CD4-positive, alpha-beta T cell (primary cell): ENCODE measurements at regions not wholly inside any gene's neighbourhood (a gene's known extent, or its start where the extent isn't known, plus 50 kb on each side); places are given as distances from the start of the nearest gene placed in this dataset.

Experiments
- ATAC-seq: fragments of 200-7000 bp; cut with Tn5 transposase; one replicate; pipeline ENCODE4 v1.10.0; 2022; ENCODE audit warnings: mild to moderate bottlenecking; ENCODE audit not compliant: poor library complexity
- CTCF ChIA-PET: fragments of 350-600 bp; sonication (Branson Sonifier 250); formaldehyde crosslinking; loops from one replicate; lab custom pipeline; 2021; ENCODE audit warnings: antibody characterized with exemption, inconsistent platforms; lab: Charles Lee
- POLR2A ChIA-PET: fragments of 350-600 bp; sonication (Branson Sonifier 250); formaldehyde crosslinking; loops from one replicate; lab custom pipeline; 2021; ENCODE audit warnings: antibody characterized with exemption, inconsistent platforms; lab: Charles Lee
- DNase-seq, 14 experiments: peaks; one replicate each; pipeline ENCODE4 v3.0.0-alpha.2; 2013 to 2020; ENCODE audit warnings: mixed read lengths in 2 of 14
- H3K27ac ChIP-seq, 2 donors: one replicate each; pipeline versions ENCODE4 v1.5.1 to v1.7.0; 2013; ENCODE audit warnings: low read length in 2 of 2, low read depth in 1 of 2, mild to moderate bottlenecking in 1 of 2
- H3K27me3 ChIP-seq, 2 experiments: 1 replicate in 1 of 2; 2 replicates in 1 of 2; pipeline versions ENCODE4 v1.6.1 to v1.7.0; 2013; ENCODE audit warnings: low read length in 2 of 2, control low read depth in 1 of 2, mild to moderate bottlenecking in 1 of 2, moderate library complexity in 1 of 2; ENCODE audit not compliant: insufficient read depth in 2 of 2, control insufficient read depth in 1 of 2
- H3K36me3 ChIP-seq: one replicate; pipeline ENCODE4 v1.6.1; 2013; ENCODE audit warnings: low read length, control low read depth; ENCODE audit not compliant: insufficient read depth
- H3K4me1 ChIP-seq: one replicate; pipeline ENCODE4 v1.6.1; 2013; ENCODE audit warnings: low read length, control low read depth; ENCODE audit not compliant: insufficient read depth
- H3K4me3 ChIP-seq: one replicate; pipeline ENCODE4 v1.5.1; 2013; ENCODE audit warnings: mild to moderate bottlenecking, low read length, moderate library complexity
- H3K9me3 ChIP-seq, 2 experiments: 1 replicate in 1 of 2; 2 replicates in 1 of 2; pipeline versions ENCODE4 v1.6.1 to v1.7.0; 2013; ENCODE audit warnings: low read length in 2 of 2, mild to moderate bottlenecking in 2 of 2, control low read depth in 1 of 2, moderate library complexity in 1 of 2; ENCODE audit not compliant: control insufficient read depth in 1 of 2, insufficient read depth in 1 of 2
- H3K27ac Mint-ChIP-seq: one replicate; pipeline ENCODE4 v1.8.0; 2020; ENCODE audit warnings: mixed read lengths
- H3K27me3 Mint-ChIP-seq: one replicate; pipeline ENCODE4 v1.8.0; 2021; ENCODE audit warnings: mixed read lengths
- H3K36me3 Mint-ChIP-seq: one replicate; pipeline ENCODE4 v1.8.0; 2021; ENCODE audit warnings: low read depth, mixed read lengths
- H3K4me1 Mint-ChIP-seq: one replicate; pipeline ENCODE4 v1.8.0; 2021; ENCODE audit warnings: low read depth, mixed read lengths
- H3K4me3 Mint-ChIP-seq: one replicate; pipeline ENCODE4 v1.8.0; 2020; ENCODE audit warnings: mild to moderate bottlenecking, mixed read lengths
- H3K9me3 Mint-ChIP-seq: one replicate; pipeline ENCODE4 v1.8.0; 2020; ENCODE audit warnings: mixed read lengths
- intact Hi-C, 2 experiments: fragments of 100-400 bp; cut with DNase I in 1 of 2; cut with micrococcal nuclease in 1 of 2; formaldehyde crosslinking; loops; one replicate each; pipeline versions ENCODE4 v1.15.1 to v1.9.0; 2023 to 2025; cut with DNase I, micrococcal nuclease
- TF ChIP-seq, protein P1 (sequence below): fragments of 200-600 bp; IDR thresholded peaks from one replicate; pipeline ENCODE4 v1.8.0; 2022; ENCODE audit warnings: antibody characterized with exemption, mild to moderate bottlenecking

DNA sequence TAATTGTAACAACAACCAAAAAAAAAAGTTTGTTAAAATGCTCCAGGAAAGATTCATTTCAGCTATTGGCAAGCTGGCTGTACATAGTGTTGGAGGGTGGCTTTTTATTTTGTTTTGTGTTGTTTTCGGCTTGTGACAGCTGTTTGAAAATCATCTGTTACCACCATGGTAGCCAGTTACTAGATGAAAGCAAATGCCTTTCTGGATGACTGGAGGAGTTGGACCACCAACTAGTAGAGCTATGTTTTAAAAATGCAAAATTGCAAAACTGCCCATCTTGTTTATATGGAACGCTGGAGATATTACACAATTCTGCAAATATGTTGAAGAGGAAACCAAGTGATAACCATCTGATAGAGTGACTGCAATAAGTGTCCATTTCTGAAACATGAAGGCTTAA, 53.2 kb upstream of the TNIP3 start:
- ChIA-PET POLR2A (no interaction called here), CTCF (no interaction called here)
- Histone ChIP-seq H3K4me1 (peaks cover 6% of the 10 kb centered on the region), H3K9me3 (no peaks in the 10 kb centered on the region), H3K27ac (no peak overlapping the region), H3K36me3 (no peaks in the 10 kb centered on the region), H3K27me3 (no peaks in the 10 kb centered on the region), H3K4me3 (no peak overlapping the region)
- no peak for DNase-seq
- no peak for ATAC-seq
- Mint-ChIP-seq H3K4me3 (no peak overlapping the region), H3K36me3 (no peaks in the 10 kb centered on the region), H3K9me3 (no peaks in the 10 kb centered on the region), H3K27me3 (no peaks in the 10 kb centered on the region), H3K27ac (no peak overlapping the region), H3K4me1 (peaks cover 22% of the 10 kb centered on the region)
- intact Hi-C loops = no loop called here
- TF ChIP-seq, protein P1, sequence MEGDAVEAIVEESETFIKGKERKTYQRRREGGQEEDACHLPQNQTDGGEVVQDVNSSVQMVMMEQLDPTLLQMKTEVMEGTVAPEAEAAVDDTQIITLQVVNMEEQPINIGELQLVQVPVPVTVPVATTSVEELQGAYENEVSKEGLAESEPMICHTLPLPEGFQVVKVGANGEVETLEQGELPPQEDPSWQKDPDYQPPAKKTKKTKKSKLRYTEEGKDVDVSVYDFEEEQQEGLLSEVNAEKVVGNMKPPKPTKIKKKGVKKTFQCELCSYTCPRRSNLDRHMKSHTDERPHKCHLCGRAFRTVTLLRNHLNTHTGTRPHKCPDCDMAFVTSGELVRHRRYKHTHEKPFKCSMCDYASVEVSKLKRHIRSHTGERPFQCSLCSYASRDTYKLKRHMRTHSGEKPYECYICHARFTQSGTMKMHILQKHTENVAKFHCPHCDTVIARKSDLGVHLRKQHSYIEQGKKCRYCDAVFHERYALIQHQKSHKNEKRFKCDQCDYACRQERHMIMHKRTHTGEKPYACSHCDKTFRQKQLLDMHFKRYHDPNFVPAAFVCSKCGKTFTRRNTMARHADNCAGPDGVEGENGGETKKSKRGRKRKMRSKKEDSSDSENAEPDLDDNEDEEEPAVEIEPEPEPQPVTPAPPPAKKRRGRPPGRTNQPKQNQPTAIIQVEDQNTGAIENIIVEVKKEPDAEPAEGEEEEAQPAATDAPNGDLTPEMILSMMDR = no peak

DNA sequence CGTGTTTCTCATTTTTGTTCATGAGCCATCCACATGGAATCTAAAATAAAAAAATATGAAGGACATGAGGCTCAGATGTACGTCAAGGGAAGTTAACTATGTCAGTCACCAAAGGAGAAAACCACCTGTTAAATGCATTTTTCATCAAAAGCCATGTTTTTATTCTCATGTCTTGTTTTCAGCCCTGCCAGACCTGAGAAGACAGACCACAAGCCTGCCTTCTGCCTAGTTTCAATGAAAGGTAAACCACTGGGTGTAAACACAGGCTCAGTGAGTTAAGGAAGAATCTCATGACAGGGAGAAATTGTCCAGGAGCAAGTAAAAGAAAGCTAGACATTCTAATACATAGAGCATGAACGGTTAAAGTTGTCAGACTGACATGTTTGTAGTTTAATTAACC, 52.3 kb upstream of the TNIP3 start:
- H3K27me3 ChIP-seq = no peaks in the 10 kb centered on the region
- no peak overlapping the region for H3K27ac ChIP-seq
- H3K27me3 Mint-ChIP-seq = no peaks in the 10 kb centered on the region
- no peaks in the 10 kb centered on the region for H3K9me3 Mint-ChIP-seq
- H3K4me3 ChIP-seq = no peak overlapping the region
- ChIA-PET CTCF (interaction anchor here (0.7 kb wide), 1 partner anchor 380 kb away, joined by 3 read pairs; no protein-coding TSS in a partner anchor), POLR2A (no interaction called here)
- H3K36me3 Mint-ChIP-seq = no peaks in the 10 kb centered on the region
- H3K4me1 Mint-ChIP-seq = peaks cover 13% of the 10 kb centered on the region
- H3K9me3 ChIP-seq = no peaks in the 10 kb centered on the region
- intact Hi-C loops = no loop called here
- ATAC-seq (no peak), DNase-seq (peak in 1 of 14 experiments; percentile 55)
- no peaks in the 10 kb centered on the region for H3K36me3 ChIP-seq
- peaks cover 6% of the 10 kb centered on the region for H3K4me1 ChIP-seq
- no peak overlapping the region for H3K27ac Mint-ChIP-seq
- H3K4me3 Mint-ChIP-seq = no peak overlapping the region
- TF ChIP-seq, protein P1 = no peak

DNA sequence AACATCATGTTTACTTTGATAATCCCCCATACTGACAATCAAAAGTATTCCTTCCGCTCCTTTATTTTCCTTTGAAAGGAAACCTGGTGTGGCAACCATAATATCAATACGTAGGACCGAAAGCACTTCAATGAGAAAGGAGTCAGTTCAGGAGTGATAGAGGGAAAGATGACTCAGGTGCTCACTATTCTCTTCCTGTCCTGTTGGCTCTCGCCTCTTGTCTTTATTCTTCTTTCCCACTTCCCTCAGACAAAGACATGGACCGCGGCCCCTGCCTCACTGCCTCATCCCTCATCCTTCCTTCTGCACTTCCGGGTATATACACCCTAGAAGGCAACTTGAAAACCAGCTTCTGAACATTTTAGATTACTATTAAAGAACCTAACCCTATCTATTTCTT, 49.8 kb upstream of the TNIP3 start:
- Mint-ChIP-seq H3K27ac (no peak overlapping the region), H3K4me3 (no peak overlapping the region)
- no peak for ATAC-seq

More for the DNA sequence above, 49.8 kb upstream of the TNIP3 start:
- H3K9me3 Mint-ChIP-seq = no peaks in the 10 kb centered on the region
- Histone ChIP-seq H3K4me1 (peaks cover 4% of the 10 kb centered on the region), H3K4me3 (no peak overlapping the region), H3K27ac (no peak overlapping the region), H3K9me3 (peaks cover 0 to 5% of the 10 kb centered on the region in 2 experiments), H3K27me3 (no peaks in the 10 kb centered on the region), H3K36me3 (no peaks in the 10 kb centered on the region)
- ChIA-PET CTCF (no interaction called here), POLR2A (no interaction called here)
- peaks cover 6% of the 10 kb centered on the region for H3K4me1 Mint-ChIP-seq
- H3K27me3 Mint-ChIP-seq = no peaks in the 10 kb centered on the region
- intact Hi-C loops = no loop called here
- no peaks in the 10 kb centered on the region for H3K36me3 Mint-ChIP-seq
- DNase-seq = peak in 1 of 14 experiments; percentile 19
- TF ChIP-seq, protein P1 = no peak
